ENCODE measurements at regions not wholly inside any gene's neighbourhood (a gene's known extent, or its start where the extent isn't known, plus 50 kb on each side); places are given as distances from the start of the nearest gene placed in this dataset.

- H4K20me1 ChIP-seq (ENCODE audit: insufficient read depth, low read length): no peaks in the 10 kb centered on the region
- no peak overlapping the region for H3K4me2 ChIP-seq (ENCODE audit: insufficient read depth, low read length)
- no peak for DNase-seq
- TF ChIP-seq EZH2 (IDR thresholded peaks at IDR 0.05; ENCODE audit: borderline replicate concordance, low read depth, low read length, severe bottlenecking) (no peak), CTCF (IDR thresholded peaks at IDR 0.05; ENCODE audit: borderline replicate concordance, extremely low read depth, low read length, poor library complexity, severe bottlenecking) (no peak)
- H3K36me3 ChIP-seq (ENCODE audit: insufficient read depth, low read length): no peaks in the 10 kb centered on the region
- no peaks in the 10 kb centered on the region for H3K79me2 ChIP-seq (ENCODE audit: insufficient read depth, low read length)
- H3K9ac ChIP-seq (ENCODE audit: low read depth, low read length): no peak overlapping the region
- H2AFZ ChIP-seq (ENCODE audit: low read depth, low read length): no peak overlapping the region
- H3K4me3 ChIP-seq (ENCODE audit: low read depth in 1 of 2, low read length in 2 of 2): no peak overlapping the region
- H3K9me3 ChIP-seq (ENCODE audit: insufficient read depth, low read length, severe bottlenecking): no peaks in the 10 kb centered on the region
- H3K27me3 ChIP-seq (ENCODE audit: insufficient read depth, low read length, poor library complexity): no peaks in the 10 kb centered on the region
- ATAC-seq (ENCODE audit: insufficient read depth, low read depth): no peak
- H3K27ac ChIP-seq (ENCODE audit: low read length): no peak overlapping the region
- H3K4me1 ChIP-seq (ENCODE audit: insufficient read depth, low read length): no peaks in the 10 kb centered on the region
Measured at GRCh38 chr10:52566471-52567246, 205.9 kb downstream of the MBL2 start.

- Histone ChIP-seq H3K36me3 (ENCODE audit: insufficient read depth, low read length) (no peaks in the 10 kb centered on the region), H3K9me3 (ENCODE audit: insufficient read depth, low read length, severe bottlenecking) (no peaks in the 10 kb centered on the region), H3K4me3 (ENCODE audit: low read depth in 1 of 2, low read length in 2 of 2) (no peak overlapping the region), H3K4me2 (ENCODE audit: insufficient read depth, low read length) (no peak overlapping the region), H3K27ac (ENCODE audit: low read length) (no peak overlapping the region), H3K79me2 (ENCODE audit: insufficient read depth, low read length) (no peaks in the 10 kb centered on the region), H3K4me1 (ENCODE audit: insufficient read depth, low read length) (no peaks in the 10 kb centered on the region), H3K27me3 (ENCODE audit: insufficient read depth, low read length, poor library complexity) (no peaks in the 10 kb centered on the region), H3K9ac (ENCODE audit: low read depth, low read length) (no peak overlapping the region), H4K20me1 (ENCODE audit: insufficient read depth, low read length) (no peaks in the 10 kb centered on the region), H2AFZ (ENCODE audit: low read depth, low read length) (no peak overlapping the region)
- DNase-seq: no peak
- no peak for ATAC-seq (ENCODE audit: insufficient read depth, low read depth)
- TF ChIP-seq CTCF (IDR thresholded peaks at IDR 0.05; ENCODE audit: borderline replicate concordance, extremely low read depth, low read length, poor library complexity, severe bottlenecking) (no peak), EZH2 (IDR thresholded peaks at IDR 0.05; ENCODE audit: borderline replicate concordance, low read depth, low read length, severe bottlenecking) (no peak)
Measured at GRCh38 chr10:52567247-52567580, 205.4 kb downstream of the MBL2 start.

- no peak overlapping the region for H3K4me3 ChIP-seq (ENCODE audit: low read depth in 1 of 2, low read length in 2 of 2)
- H3K79me2 ChIP-seq (ENCODE audit: insufficient read depth, low read length): no peaks in the 10 kb centered on the region
- H3K36me3 ChIP-seq (ENCODE audit: insufficient read depth, low read length): no peaks in the 10 kb centered on the region
- no peak overlapping the region for H2AFZ ChIP-seq (ENCODE audit: low read depth, low read length)
- no peak for DNase-seq
- no peaks in the 10 kb centered on the region for H3K9me3 ChIP-seq (ENCODE audit: insufficient read depth, low read length, severe bottlenecking)
- no peak overlapping the region for H3K27ac ChIP-seq (ENCODE audit: low read length)
- H3K4me1 ChIP-seq (ENCODE audit: insufficient read depth, low read length): no peaks in the 10 kb centered on the region
- H3K9ac ChIP-seq (ENCODE audit: low read depth, low read length): no peak overlapping the region
- no peaks in the 10 kb centered on the region for H4K20me1 ChIP-seq (ENCODE audit: insufficient read depth, low read length)
- no peaks in the 10 kb centered on the region for H3K27me3 ChIP-seq (ENCODE audit: insufficient read depth, low read length, poor library complexity)
- H3K4me2 ChIP-seq (ENCODE audit: insufficient read depth, low read length): no peak overlapping the region
- TF ChIP-seq EZH2 (IDR thresholded peaks at IDR 0.05; ENCODE audit: borderline replicate concordance, low read depth, low read length, severe bottlenecking): no peak
- TF ChIP-seq CTCF (IDR thresholded peaks at IDR 0.05; ENCODE audit: borderline replicate concordance, extremely low read depth, low read length, poor library complexity, severe bottlenecking): no peak
- no peak for ATAC-seq (ENCODE audit: insufficient read depth, low read depth)
Measured at GRCh38 chr10:52568309-52568708, 204.3 kb downstream of the MBL2 start.

Measured in DND-41 (cell line).